ENCODE measurements at regions not wholly inside any gene's neighbourhood (a gene's known extent, or its start where the extent isn't known, plus 50 kb on each side); places are given as distances from the start of the nearest gene placed in this dataset.

DNA sequence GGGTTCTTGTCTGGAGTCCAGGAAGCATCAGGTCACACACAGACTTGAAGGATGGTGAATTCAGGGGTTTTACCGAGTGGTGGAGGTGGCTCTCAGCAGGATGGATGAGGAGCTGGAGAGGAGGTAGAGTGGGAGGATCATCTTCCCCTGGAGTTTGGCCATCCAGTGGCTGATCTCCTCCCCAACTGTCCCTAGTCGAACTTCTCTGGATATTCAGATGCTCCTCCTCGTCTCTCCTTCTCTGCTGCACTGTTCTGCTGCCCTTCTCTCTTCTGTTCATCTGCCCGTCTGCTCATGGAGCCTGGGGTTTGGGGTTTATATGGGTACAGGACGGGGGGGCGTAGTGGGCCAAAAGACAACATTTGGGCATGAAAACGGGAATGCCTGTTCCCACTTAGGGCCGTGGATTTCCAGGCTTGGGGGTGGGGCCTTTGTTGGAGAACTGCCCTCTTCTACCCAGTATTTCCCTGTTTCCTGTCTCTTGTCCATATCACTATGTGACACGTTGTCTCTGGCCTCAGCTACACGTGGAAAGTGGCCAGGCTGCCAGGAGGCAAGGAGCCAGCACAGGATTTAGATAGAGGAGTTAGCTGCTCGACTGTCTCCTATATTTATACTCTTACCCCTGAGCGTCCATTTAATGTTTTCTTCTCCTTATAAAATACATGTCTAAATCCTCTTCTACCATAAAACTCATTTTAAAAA is 76.7 kb downstream of the SIPA1L2 start:
- TF ChIP-seq, protein P1, sequence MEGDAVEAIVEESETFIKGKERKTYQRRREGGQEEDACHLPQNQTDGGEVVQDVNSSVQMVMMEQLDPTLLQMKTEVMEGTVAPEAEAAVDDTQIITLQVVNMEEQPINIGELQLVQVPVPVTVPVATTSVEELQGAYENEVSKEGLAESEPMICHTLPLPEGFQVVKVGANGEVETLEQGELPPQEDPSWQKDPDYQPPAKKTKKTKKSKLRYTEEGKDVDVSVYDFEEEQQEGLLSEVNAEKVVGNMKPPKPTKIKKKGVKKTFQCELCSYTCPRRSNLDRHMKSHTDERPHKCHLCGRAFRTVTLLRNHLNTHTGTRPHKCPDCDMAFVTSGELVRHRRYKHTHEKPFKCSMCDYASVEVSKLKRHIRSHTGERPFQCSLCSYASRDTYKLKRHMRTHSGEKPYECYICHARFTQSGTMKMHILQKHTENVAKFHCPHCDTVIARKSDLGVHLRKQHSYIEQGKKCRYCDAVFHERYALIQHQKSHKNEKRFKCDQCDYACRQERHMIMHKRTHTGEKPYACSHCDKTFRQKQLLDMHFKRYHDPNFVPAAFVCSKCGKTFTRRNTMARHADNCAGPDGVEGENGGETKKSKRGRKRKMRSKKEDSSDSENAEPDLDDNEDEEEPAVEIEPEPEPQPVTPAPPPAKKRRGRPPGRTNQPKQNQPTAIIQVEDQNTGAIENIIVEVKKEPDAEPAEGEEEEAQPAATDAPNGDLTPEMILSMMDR (IDR thresholded peaks at IDR 0.05), result no peak
- TF ChIP-seq ZFX (IDR thresholded peaks at IDR 0.05; ENCODE audit: borderline replicate concordance), result no peak

Data from 22Rv1 (cell line).